ENCODE measurements at regions not wholly inside any gene's neighbourhood (a gene's known extent, or its start where the extent isn't known, plus 50 kb on each side); places are given as distances from the start of the nearest gene placed in this dataset.
A peak's percentile ranks its signal among the peaks of the same experiment; 100 is the strongest.

DNA sequence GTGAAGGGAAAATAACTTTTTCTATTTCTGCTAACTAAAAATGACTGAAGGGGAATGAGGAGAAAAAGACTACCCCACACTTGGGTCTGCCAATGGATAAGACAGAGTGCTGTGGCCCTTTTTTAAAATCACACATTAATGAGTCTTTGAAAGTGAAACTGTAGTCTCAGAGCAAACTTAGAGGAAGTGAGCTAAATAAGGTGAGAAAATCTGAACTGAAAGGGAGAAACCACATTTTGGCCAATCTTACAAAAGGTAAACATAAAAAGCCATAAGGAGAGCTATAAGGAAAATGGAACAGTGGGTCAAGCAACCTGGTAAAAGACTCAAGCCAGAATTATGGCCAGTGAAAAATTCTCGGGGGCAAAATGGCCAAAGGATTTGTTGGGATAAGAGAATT is 755.1 kb upstream of the IGFBP7 start:
- Mint-ChIP-seq H3K27me3 (ENCODE audit: low read depth) (no peaks in the 10 kb centered on the region), H3K4me3 (no peak overlapping the region), H3K36me3 (ENCODE audit: low read depth) (no peaks in the 10 kb centered on the region), H3K9me3 (no peaks in the 10 kb centered on the region), H3K27ac (no peak overlapping the region), H3K4me1 (no peaks in the 10 kb centered on the region)
- TF ChIP-seq, protein P1, sequence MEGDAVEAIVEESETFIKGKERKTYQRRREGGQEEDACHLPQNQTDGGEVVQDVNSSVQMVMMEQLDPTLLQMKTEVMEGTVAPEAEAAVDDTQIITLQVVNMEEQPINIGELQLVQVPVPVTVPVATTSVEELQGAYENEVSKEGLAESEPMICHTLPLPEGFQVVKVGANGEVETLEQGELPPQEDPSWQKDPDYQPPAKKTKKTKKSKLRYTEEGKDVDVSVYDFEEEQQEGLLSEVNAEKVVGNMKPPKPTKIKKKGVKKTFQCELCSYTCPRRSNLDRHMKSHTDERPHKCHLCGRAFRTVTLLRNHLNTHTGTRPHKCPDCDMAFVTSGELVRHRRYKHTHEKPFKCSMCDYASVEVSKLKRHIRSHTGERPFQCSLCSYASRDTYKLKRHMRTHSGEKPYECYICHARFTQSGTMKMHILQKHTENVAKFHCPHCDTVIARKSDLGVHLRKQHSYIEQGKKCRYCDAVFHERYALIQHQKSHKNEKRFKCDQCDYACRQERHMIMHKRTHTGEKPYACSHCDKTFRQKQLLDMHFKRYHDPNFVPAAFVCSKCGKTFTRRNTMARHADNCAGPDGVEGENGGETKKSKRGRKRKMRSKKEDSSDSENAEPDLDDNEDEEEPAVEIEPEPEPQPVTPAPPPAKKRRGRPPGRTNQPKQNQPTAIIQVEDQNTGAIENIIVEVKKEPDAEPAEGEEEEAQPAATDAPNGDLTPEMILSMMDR (IDR thresholded peaks at IDR 0.05; ENCODE audit: unreplicated experiment in 3 of 3): no peak

DNA sequence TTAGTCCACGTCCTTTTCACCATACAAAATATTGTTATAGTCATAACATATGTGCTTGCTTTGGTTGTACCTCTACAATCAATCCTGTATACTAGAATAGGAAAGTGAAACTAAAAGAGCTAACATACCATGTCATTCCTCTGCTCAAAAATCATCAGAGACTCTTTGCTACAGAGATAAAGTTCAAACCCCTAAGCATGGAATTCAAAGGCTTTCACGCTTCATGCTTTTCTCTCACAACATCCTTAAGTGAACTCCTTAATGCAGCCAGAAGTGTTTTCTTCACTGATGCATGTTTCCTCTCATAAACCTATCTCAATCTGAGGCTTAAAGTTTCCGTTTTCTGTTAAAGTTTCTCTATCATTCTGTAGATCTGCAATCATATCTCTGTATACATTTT is 744.6 kb upstream of the IGFBP7 start:
- Mint-ChIP-seq H3K36me3 (ENCODE audit: low read depth) (no peaks in the 10 kb centered on the region), H3K27me3 (ENCODE audit: low read depth) (no peaks in the 10 kb centered on the region), H3K27ac (peak overlapping the region; percentile 21 to 54 (median 22)), H3K4me1 (peaks cover 10% of the 10 kb centered on the region), H3K9me3 (peaks cover 2% of the 10 kb centered on the region), H3K4me3 (peak overlapping the region in 1 of 3 experiments; percentile 39)
- TF ChIP-seq, protein P1 (IDR thresholded peaks at IDR 0.05; ENCODE audit: unreplicated experiment in 3 of 3): no peak

DNA sequence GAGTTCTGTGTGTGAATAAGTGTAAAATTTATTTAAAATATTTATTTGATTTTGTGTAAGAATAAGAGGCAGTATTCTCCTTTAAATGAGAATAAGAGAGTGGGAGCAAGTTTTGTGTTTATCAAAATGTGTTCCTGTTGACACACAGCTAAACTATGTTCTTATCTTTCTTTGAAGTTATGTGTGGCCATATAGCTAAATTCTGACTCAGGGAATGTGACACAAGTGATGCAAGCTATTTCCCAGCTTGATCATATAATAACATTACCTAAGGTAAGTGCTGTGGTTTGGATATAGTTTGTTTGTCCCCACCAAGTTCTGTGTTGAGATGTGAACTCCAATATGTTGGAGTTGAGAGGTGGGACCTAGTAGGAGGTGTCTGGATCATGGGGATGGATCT is 740.0 kb upstream of the IGFBP7 start:
- Mint-ChIP-seq H3K4me1 (peaks cover 10% of the 10 kb centered on the region), H3K27ac (no peak overlapping the region), H3K27me3 (ENCODE audit: low read depth) (no peaks in the 10 kb centered on the region), H3K36me3 (ENCODE audit: low read depth) (no peaks in the 10 kb centered on the region), H3K9me3 (peaks cover 2% of the 10 kb centered on the region), H3K4me3 (no peak overlapping the region)
- TF ChIP-seq, protein P1 (IDR thresholded peaks at IDR 0.05; ENCODE audit: unreplicated experiment in 3 of 3): no peak

DNA sequence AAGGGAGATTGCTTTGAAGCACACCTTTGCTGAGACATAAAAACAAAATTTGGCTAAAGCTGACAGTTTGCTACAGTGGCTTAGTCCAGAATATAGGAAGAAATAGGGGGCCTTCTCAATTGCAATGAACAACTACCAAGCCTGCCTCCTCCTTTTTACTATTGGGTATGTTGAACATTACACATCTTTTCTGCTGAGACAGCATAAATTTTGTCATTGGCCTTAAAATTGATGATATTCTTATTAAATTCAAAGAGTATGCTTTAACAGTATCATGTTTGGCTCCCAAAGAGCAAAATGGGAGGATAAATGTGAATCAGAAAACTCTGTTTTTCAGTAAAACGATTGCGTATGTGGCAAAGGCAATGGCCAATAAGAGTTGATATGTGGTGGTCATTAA is 721.9 kb upstream of the IGFBP7 start:
- Mint-ChIP-seq H3K27me3 (ENCODE audit: low read depth) (no peaks in the 10 kb centered on the region), H3K4me1 (no peaks in the 10 kb centered on the region), H3K27ac (no peak overlapping the region), H3K36me3 (ENCODE audit: low read depth) (no peaks in the 10 kb centered on the region), H3K4me3 (no peak overlapping the region), H3K9me3 (no peaks in the 10 kb centered on the region)
- TF ChIP-seq, protein P1 (IDR thresholded peaks at IDR 0.05; ENCODE audit: unreplicated experiment in 3 of 3): no peak

DNA sequence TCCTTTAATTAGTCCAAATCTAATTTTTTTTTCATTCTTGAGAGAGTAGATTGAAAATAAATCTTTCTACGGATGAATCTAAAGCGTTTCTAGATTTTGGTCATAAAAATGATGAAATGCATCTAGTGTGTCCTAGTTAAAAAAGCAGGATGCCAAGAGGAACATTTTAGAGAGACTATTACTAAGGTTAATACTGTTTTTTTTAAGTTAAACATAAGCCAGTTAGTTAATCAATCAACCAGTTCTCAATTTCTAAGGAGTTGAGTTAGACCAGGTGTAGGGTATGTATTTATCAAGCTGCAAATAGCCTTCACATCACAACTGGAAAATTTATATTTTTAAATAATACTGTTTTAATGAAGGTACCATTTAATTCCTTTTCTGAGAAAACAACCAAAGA is 679.5 kb upstream of the IGFBP7 start:
- Mint-ChIP-seq H3K4me3 (no peak overlapping the region), H3K9me3 (no peaks in the 10 kb centered on the region), H3K4me1 (no peaks in the 10 kb centered on the region), H3K27me3 (ENCODE audit: low read depth) (no peaks in the 10 kb centered on the region), H3K36me3 (ENCODE audit: low read depth) (no peaks in the 10 kb centered on the region), H3K27ac (no peak overlapping the region)
- TF ChIP-seq, protein P1 (IDR thresholded peaks at IDR 0.05; ENCODE audit: unreplicated experiment in 3 of 3): no peak

DNA sequence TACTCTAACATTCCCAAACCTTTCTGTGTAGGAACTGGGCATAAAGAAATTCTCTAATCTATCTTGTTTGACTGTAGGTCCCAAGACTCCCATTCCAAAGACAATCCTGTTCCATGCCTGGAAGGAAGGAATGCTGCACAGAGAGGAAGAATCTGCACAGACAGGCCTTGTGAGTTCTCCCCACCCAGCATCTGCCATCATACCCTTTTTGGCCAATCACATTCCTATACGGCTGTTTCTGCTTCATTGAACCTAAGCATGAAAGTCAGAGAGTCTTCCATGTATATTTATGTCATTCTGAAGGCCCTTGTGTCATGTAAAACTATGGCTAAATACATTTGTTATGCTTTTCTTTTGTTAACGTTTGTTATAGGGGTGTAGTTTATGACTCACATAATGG is 667.7 kb upstream of the IGFBP7 start:
- H3K27me3 Mint-ChIP-seq (ENCODE audit: low read depth): no peaks in the 10 kb centered on the region
- H3K27ac Mint-ChIP-seq: no peak overlapping the region
- H3K36me3 Mint-ChIP-seq (ENCODE audit: low read depth): no peaks in the 10 kb centered on the region
- TF ChIP-seq, protein P1 (IDR thresholded peaks at IDR 0.05; ENCODE audit: unreplicated experiment in 3 of 3): no peak
- peaks cover 5% of the 10 kb centered on the region for H3K9me3 Mint-ChIP-seq
- no peaks in the 10 kb centered on the region for H3K4me1 Mint-ChIP-seq
- H3K4me3 Mint-ChIP-seq: no peak overlapping the region
